Common myeloid progenitor, CD34-positive (primary cell): ENCODE measurements at regions not wholly inside any gene's neighbourhood (a gene's known extent, or its start where the extent isn't known, plus 50 kb on each side); places are given as distances from the start of the nearest gene placed in this dataset.

Experiments used
- CTCF ChIA-PET: fragments of 350-600 bp; sonication (Branson Sonifier 250); formaldehyde crosslinking; loops from one replicate; lab custom pipeline; 2021; ENCODE audit warnings: antibody characterized with exemption; lab: Charles Lee
- POLR2A ChIA-PET: fragments of 350-600 bp; sonication (Branson Sonifier 250); formaldehyde crosslinking; loops from one replicate; lab custom pipeline; 2021; ENCODE audit warnings: antibody characterized with exemption; lab: Charles Lee
- DNase-seq, 3 donors: peaks; one replicate each; pipeline versions ENCODE4 v3.0.0 to v3.0.0-alpha.2; 2013
- H3K27ac ChIP-seq, 2 experiments: 1 replicate in 1 of 2; 2 replicates in 1 of 2; pipeline ENCODE4 v1.7.0; 2013; ENCODE audit warnings: inconsistent platforms in 2 of 2, low read length in 2 of 2, mild to moderate bottlenecking in 2 of 2, low read depth in 1 of 2, moderate library complexity in 1 of 2; ENCODE audit not compliant: severe bottlenecking in 2 of 2, insufficient read depth in 1 of 2, poor library complexity in 1 of 2
- H3K27me3 ChIP-seq, 5 experiments: replicated peaks in 2 of 5; 1 replicate in 3 of 5; 2 replicates in 2 of 5; pipeline versions ENCODE4 v1.6.1 to v1.7.0; 2013; ENCODE audit warnings: low read length in 4 of 5, mild to moderate bottlenecking in 2 of 5, moderate library complexity in 2 of 5, inconsistent platforms in 1 of 5; ENCODE audit not compliant: insufficient read depth in 5 of 5, control insufficient read depth in 4 of 5
- H3K36me3 ChIP-seq, 4 experiments: 1 replicate in 2 of 4; 2 replicates in 2 of 4; pipeline versions ENCODE4 v1.6.1 to v1.7.0; 2013; ENCODE audit warnings: low read length in 3 of 4, control low read depth in 1 of 4, mild to moderate bottlenecking in 1 of 4; ENCODE audit not compliant: control insufficient read depth in 4 of 4, insufficient read depth in 4 of 4
- H3K4me1 ChIP-seq, 4 experiments: 1 replicate in 3 of 4; 2 replicates in 1 of 4; pipeline versions ENCODE4 v1.6.1 to v1.7.1; 2013; ENCODE audit warnings: low read length in 3 of 4, mild to moderate bottlenecking in 3 of 4, control low read depth in 1 of 4, inconsistent platforms in 1 of 4, moderate library complexity in 1 of 4; ENCODE audit not compliant: control insufficient read depth in 4 of 4, insufficient read depth in 4 of 4; ENCODE audit errors: control extremely low read depth in 1 of 4
- H3K4me3 ChIP-seq, 7 experiments: 1 replicate in 4 of 7; 2 replicates in 3 of 7; pipeline versions ENCODE4 v1.5.1 to v1.7.0; 2013; ENCODE audit warnings: mild to moderate bottlenecking in 7 of 7, low read length in 6 of 7, moderate library complexity in 6 of 7, inconsistent platforms in 2 of 7, low read depth in 2 of 7, control low read depth in 1 of 7; ENCODE audit not compliant: insufficient read depth in 4 of 7, control insufficient read depth in 1 of 7; ENCODE audit errors: extremely low read depth in 1 of 7
- H3K9me3 ChIP-seq, 5 experiments: 1 replicate in 4 of 5; 2 replicates in 1 of 5; pipeline versions ENCODE4 v1.6.1 to v1.7.1; 2013; ENCODE audit warnings: low read length in 4 of 5, mild to moderate bottlenecking in 2 of 5, inconsistent platforms in 1 of 5, low read depth in 1 of 5, moderate library complexity in 1 of 5; ENCODE audit not compliant: control insufficient read depth in 4 of 5, insufficient read depth in 2 of 5; ENCODE audit errors: control extremely low read depth in 1 of 5
- WGBS: methylation state at CpG from one replicate; pipeline ENCODE4 v1.1.5; 2013; ENCODE audit not compliant: insufficient coverage; 5-methylcytosine and 5-hydroxymethylcytosine counted together

GRCh38 chr2:111226876-111227700 lies 106.4 kb downstream of the BCL2L11 start:
- no peak overlapping the region for H3K4me3 ChIP-seq
- DNase-seq, result peak; percentile 43 to 76 (median 72)
- peaks cover 0 to 18% (median 6%) of the 10 kb centered on the region in 5 experiments for H3K9me3 ChIP-seq
- H3K4me1 ChIP-seq, result peaks cover 0 to 6% (median under 1%) of the 10 kb centered on the region in 4 experiments
- no peaks in the 10 kb centered on the region for H3K27me3 ChIP-seq
- WGBS, result 67% methylated on average over 3 of the region's 6 CpGs
- no peaks in the 10 kb centered on the region for H3K36me3 ChIP-seq
- no peak overlapping the region for H3K27ac ChIP-seq
- CTCF ChIA-PET, result no interaction called here
- POLR2A ChIA-PET, result no interaction called here

- Histone ChIP-seq H3K36me3 (no peaks in the 10 kb centered on the region), H3K4me3 (no peak overlapping the region), H3K27me3 (no peaks in the 10 kb centered on the region), H3K9me3 (peaks cover 0 to 20% (median 7%) of the 10 kb centered on the region in 5 experiments), H3K4me1 (peaks cover 0 to 3% (median 0%) of the 10 kb centered on the region in 4 experiments), H3K27ac (no peak overlapping the region)
- DNase-seq, result no peak
- CTCF ChIA-PET, result no interaction called here
- WGBS, result 100% methylated on average over 3 of the region's 6 CpGs
- POLR2A ChIA-PET, result no interaction called here
Measured at GRCh38 chr2:111227716-111228141, 107.0 kb downstream of the BCL2L11 start.

- H3K4me3 ChIP-seq, result no peak overlapping the region
- CTCF ChIA-PET, result no interaction called here
- no peaks in the 10 kb centered on the region for H3K27me3 ChIP-seq
- WGBS, result 100% methylated on average over 1 of the region's 7 CpGs
- no peak overlapping the region for H3K27ac ChIP-seq
- peaks cover 0 to 17% (median 4%) of the 10 kb centered on the region in 5 experiments for H3K9me3 ChIP-seq
- H3K4me1 ChIP-seq, result peaks cover 0 to 2% (median 0%) of the 10 kb centered on the region in 4 experiments
- peaks cover 0 to 3% (median 0%) of the 10 kb centered on the region in 4 experiments for H3K36me3 ChIP-seq
- no peak for DNase-seq
- POLR2A ChIA-PET, result no interaction called here
Measured at GRCh38 chr2:111231532-111232252, 111.0 kb downstream of the BCL2L11 start.

GRCh38 chr2:111235192-111236015 lies 114.7 kb downstream of the BCL2L11 start:
- no peak for DNase-seq
- no peaks in the 10 kb centered on the region for H3K27me3 ChIP-seq
- H3K36me3 ChIP-seq, result peaks cover 0 to 3% (median under 1%) of the 10 kb centered on the region in 4 experiments
- peaks cover 0 to 9% (median 0%) of the 10 kb centered on the region in 4 experiments for H3K4me1 ChIP-seq
- H3K4me3 ChIP-seq, result no peak overlapping the region
- H3K27ac ChIP-seq, result no peak overlapping the region
- 94% methylated on average over 13 of the region's 13 CpGs for WGBS
- H3K9me3 ChIP-seq, result peaks cover 0 to 12% (median 4%) of the 10 kb centered on the region in 5 experiments
- ChIA-PET POLR2A (no interaction called here), CTCF (no interaction called here)

GRCh38 chr2:111236025-111236424 lies 115.3 kb downstream of the BCL2L11 start:
- 96% methylated on average over 3 of the region's 3 CpGs for WGBS

GRCh38 chr2:111238296-111238695 lies 117.6 kb downstream of the BCL2L11 start:
- Histone ChIP-seq H3K27me3 (no peaks in the 10 kb centered on the region), H3K36me3 (peaks cover 0 to 3% (median under 1%) of the 10 kb centered on the region in 4 experiments), H3K27ac (no peak overlapping the region), H3K4me3 (no peak overlapping the region), H3K9me3 (peaks cover 0 to 2% (median 1%) of the 10 kb centered on the region in 5 experiments), H3K4me1 (peaks cover 0 to 9% (median 0%) of the 10 kb centered on the region in 4 experiments)
- DNase-seq, result no peak
- ChIA-PET POLR2A (no interaction called here), CTCF (no interaction called here)
- WGBS, result 100% methylated on average over 2 of the region's 2 CpGs

More at GRCh38 chr2:111236025-111236424, 115.3 kb downstream of the BCL2L11 start:
- Histone ChIP-seq H3K4me1 (peaks cover 0 to 9% (median 0%) of the 10 kb centered on the region in 4 experiments), H3K36me3 (peaks cover 0 to 3% (median under 1%) of the 10 kb centered on the region in 4 experiments), H3K27me3 (no peaks in the 10 kb centered on the region), H3K4me3 (no peak overlapping the region), H3K27ac (no peak overlapping the region), H3K9me3 (peaks cover 0 to 10% (median 4%) of the 10 kb centered on the region in 5 experiments)
- ChIA-PET CTCF (no interaction called here), POLR2A (no interaction called here)
- DNase-seq, result no peak
